ENCODE measurements at regions not wholly inside any gene's neighbourhood (a gene's known extent, or its start where the extent isn't known, plus 50 kb on each side); places are given as distances from the start of the nearest gene placed in this dataset.

DNA sequence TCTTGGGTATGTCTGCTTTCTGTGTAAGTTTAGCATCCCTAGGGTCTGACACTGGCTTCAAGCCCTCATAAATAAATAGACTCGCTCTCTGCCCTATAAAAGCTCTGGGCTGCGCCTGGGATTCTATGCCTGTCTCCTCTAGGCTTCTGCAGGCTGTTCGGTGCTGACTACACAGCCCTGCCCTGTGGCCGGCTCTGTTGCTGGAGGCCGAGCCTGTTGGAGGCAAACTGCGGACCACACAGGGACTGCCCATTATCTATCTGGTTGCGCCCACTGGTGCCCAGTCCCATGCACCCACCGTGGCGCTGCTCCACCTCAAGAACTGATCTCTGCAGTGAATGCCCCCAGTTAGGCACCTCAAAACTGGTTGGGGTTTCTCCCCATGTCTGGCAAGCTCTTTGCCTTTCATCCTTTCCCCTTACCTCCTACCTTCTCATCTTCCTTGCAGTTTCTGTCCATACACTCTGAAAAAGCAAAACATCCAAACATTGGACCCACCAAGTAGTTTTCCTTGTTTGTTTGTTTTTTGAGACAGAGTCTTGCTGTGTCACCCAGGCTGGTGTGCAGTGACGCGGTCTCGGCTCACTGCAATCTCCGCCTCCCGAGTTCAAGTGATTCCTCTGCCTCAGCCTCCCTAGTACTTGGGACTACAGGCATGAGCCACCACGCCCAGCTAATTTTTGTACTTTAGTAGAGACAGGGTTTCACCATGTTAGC is 207.2 kb downstream of the ERCC6L2 start:
- FAIRE-seq = no peak
- Histone ChIP-seq H3K4me3 (no peak overlapping the region), H3K4me2 (peak overlapping the region; percentile 13; the same call in 1 of the 3 replicates), H3K27ac (peak overlapping the region; percentile 71 to 83), H3K9me3 (no peaks in the 10 kb centered on the region), H3K4me1 (peaks cover 56% of the 10 kb centered on the region)
- TF ChIP-seq HOXA7 (CRISPR knock-in tag; IDR thresholded peaks at IDR 0.05) = no peak
- no peak for TF ChIP-seq GATA3 (IDR thresholded peaks at IDR 0.05; ENCODE audit: borderline replicate concordance)
- TF ChIP-seq KDM5A (IDR thresholded peaks at IDR 0.05) = no peak
- TF ChIP-seq, protein P1, sequence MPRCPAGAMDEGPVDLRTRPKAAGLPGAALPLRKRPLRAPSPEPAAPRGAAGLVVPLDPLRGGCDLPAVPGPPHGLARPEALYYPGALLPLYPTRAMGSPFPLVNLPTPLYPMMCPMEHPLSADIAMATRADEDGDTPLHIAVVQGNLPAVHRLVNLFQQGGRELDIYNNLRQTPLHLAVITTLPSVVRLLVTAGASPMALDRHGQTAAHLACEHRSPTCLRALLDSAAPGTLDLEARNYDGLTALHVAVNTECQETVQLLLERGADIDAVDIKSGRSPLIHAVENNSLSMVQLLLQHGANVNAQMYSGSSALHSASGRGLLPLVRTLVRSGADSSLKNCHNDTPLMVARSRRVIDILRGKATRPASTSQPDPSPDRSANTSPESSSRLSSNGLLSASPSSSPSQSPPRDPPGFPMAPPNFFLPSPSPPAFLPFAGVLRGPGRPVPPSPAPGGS (IDR thresholded peaks at IDR 0.05) = no peak
- TF ChIP-seq HOXB5 (CRISPR knock-in tag; IDR thresholded peaks at IDR 0.05) = no peak
- no peak for TF ChIP-seq ZSCAN20 (CRISPR knock-in tag; IDR thresholded peaks at IDR 0.05)
- TF ChIP-seq POLR2A (IDR thresholded peaks at IDR 0.05; ENCODE audit: low read length) = no peak
- TF ChIP-seq, protein P2, sequence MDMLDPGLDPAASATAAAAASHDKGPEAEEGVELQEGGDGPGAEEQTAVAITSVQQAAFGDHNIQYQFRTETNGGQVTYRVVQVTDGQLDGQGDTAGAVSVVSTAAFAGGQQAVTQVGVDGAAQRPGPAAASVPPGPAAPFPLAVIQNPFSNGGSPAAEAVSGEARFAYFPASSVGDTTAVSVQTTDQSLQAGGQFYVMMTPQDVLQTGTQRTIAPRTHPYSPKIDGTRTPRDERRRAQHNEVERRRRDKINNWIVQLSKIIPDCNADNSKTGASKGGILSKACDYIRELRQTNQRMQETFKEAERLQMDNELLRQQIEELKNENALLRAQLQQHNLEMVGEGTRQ (IDR thresholded peaks at IDR 0.05) = no peak
- TF ChIP-seq CHD4 (IDR thresholded peaks at IDR 0.05; ENCODE audit: borderline replicate concordance) = no peak
- no peak for TF ChIP-seq MAFK (IDR thresholded peaks at IDR 0.05; ENCODE audit: partially characterized antibody)
- no peak for TF ChIP-seq HDAC2 (IDR thresholded peaks at IDR 0.05)
- TF ChIP-seq EHF (CRISPR knock-in tag; IDR thresholded peaks at IDR 0.05) = no peak
- no peak for TF ChIP-seq HEYL (CRISPR knock-in tag; IDR thresholded peaks at IDR 0.05)
- TF ChIP-seq CHD2 (IDR thresholded peaks at IDR 0.05; ENCODE audit: low read length, partially characterized antibody) = no peak
- WGBS (ENCODE audit: missing lambda C conversion rate) = 84% methylated on average over 15 of the region's 15 CpGs
- no peak for DNase-seq (ENCODE audit: low read depth in 1 of 2, low spot score in 1 of 2)
- CTCF ChIA-PET = interaction anchor here (0.9 kb wide), 1 partner anchor 12 kb away, joined by 3 read pairs; no protein-coding TSS in a partner anchor
- ATAC-seq = no peak
- POLR2A ChIA-PET = no interaction called here

DNA sequence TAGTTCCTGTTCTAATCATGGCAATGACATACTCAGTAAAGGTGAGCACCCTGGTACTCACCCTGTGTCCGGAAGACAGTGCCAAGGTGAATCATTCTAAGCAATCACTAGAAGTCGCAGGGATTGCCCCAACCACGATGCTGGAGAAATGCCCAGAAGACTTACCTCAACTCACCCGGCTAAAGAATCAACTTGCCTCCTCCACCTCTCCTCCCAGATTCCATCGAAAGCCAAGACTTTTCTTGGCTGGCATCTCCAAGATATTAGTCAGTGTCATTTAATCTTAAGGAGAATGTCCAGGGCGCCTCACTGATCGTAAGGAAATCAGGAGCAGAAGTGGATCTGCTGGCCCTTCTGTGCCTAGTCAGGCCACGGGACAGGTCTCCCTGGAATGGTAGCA is 204.9 kb downstream of the ERCC6L2 start:
- Histone ChIP-seq H3K4me2 (peak overlapping the region; percentile 72), H3K4me1 (peaks cover 42% of the 10 kb centered on the region), H3K4me3 (no peak overlapping the region), H3K9me3 (no peaks in the 10 kb centered on the region), H3K27ac (peak overlapping the region; percentile 79 to 83)
- POLR2A ChIA-PET = interaction anchor here (1.2 kb wide), 1 partner anchor 205 kb away, joined by 3 read pairs; the partner anchor contains the start of gene ERCC6L2
- WGBS (ENCODE audit: missing lambda C conversion rate) = under 1% methylated on average over 8 of the region's 8 CpGs
- CTCF ChIA-PET = interaction anchor here (0.6 to 1.2 kb wide), 4 partner anchors 9 to 258 kb away, joined by 3 to 4 read pairs (median 3); no protein-coding TSS in a partner anchor
- FAIRE-seq (peak; percentile 85), DNase-seq (ENCODE audit: low read depth in 1 of 2, low spot score in 1 of 2) (peak; percentile 82 to 93), ATAC-seq (peak; percentile 92 to 94)
- TF ChIP-seq NR3C1 (IDR thresholded peaks at IDR 0.05) = no peak
- TF ChIP-seq ESRRA (IDR thresholded peaks at IDR 0.05; ENCODE audit: borderline replicate concordance, low read length) = peak; percentile 52; the same call in 1 of the 2 replicates
- TF ChIP-seq MAFK (IDR thresholded peaks at IDR 0.05; ENCODE audit: partially characterized antibody) = no peak
- no peak for TF ChIP-seq HOXB13 (CRISPR knock-in tag; IDR thresholded peaks at IDR 0.05; ENCODE audit: low read depth)
- TF ChIP-seq SMC3 (IDR thresholded peaks at IDR 0.05) = peak; percentile 56
- TF ChIP-seq RFX5 (IDR thresholded peaks at IDR 0.05) = no peak
- TF ChIP-seq MYC (IDR thresholded peaks at IDR 0.05; ENCODE audit: borderline replicate concordance, low read length) = no peak
- TF ChIP-seq, protein P3, sequence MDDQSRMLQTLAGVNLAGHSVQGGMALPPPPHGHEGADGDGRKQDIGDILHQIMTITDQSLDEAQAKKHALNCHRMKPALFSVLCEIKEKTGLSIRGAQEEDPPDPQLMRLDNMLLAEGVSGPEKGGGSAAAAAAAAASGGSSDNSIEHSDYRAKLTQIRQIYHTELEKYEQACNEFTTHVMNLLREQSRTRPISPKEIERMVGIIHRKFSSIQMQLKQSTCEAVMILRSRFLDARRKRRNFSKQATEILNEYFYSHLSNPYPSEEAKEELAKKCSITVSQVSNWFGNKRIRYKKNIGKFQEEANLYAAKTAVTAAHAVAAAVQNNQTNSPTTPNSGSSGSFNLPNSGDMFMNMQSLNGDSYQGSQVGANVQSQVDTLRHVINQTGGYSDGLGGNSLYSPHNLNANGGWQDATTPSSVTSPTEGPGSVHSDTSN (IDR thresholded peaks at IDR 0.05) = no peak; the same call in 1 of the 2 replicates
- TF ChIP-seq MAZ (IDR thresholded peaks at IDR 0.05; ENCODE audit: borderline replicate concordance, low read depth, low read length) = no peak
- TF ChIP-seq JUNB (IDR thresholded peaks at IDR 0.05) = peak; percentile 87
- TF ChIP-seq, protein P1 (IDR thresholded peaks at IDR 0.05) = peak; percentile 77; the same call in 1 of the 3 replicates
- TF ChIP-seq, protein P4, sequence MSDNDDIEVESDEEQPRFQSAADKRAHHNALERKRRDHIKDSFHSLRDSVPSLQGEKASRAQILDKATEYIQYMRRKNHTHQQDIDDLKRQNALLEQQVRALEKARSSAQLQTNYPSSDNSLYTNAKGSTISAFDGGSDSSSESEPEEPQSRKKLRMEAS (IDR thresholded peaks at IDR 0.05) = peak; percentile 79
- TF ChIP-seq TP53 (CRISPR knock-in tag; IDR thresholded peaks at IDR 0.05) = no peak
- TF ChIP-seq, protein P5, sequence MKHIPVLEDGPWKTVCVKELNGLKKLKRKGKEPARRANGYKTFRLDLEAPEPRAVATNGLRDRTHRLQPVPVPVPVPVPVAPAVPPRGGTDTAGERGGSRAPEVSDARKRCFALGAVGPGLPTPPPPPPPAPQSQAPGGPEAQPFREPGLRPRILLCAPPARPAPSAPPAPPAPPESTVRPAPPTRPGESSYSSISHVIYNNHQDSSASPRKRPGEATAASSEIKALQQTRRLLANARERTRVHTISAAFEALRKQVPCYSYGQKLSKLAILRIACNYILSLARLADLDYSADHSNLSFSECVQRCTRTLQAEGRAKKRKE (CRISPR knock-in tag; IDR thresholded peaks at IDR 0.05; ENCODE audit: low read depth) = no peak
- TF ChIP-seq, protein P6, sequence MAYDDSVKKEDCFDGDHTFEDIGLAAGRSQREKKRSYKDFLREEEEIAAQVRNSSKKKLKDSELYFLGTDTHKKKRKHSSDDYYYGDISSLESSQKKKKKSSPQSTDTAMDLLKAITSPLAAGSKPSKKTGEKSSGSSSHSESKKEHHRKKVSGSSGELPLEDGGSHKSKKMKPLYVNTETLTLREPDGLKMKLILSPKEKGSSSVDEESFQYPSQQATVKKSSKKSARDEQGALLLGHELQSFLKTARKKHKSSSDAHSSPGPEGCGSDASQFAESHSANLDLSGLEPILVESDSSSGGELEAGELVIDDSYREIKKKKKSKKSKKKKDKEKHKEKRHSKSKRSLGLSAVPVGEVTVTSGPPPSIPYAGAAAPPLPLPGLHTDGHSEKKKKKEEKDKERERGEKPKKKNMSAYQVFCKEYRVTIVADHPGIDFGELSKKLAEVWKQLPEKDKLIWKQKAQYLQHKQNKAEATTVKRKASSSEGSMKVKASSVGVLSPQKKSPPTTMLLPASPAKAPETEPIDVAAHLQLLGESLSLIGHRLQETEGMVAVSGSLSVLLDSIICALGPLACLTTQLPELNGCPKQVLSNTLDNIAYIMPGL (CRISPR knock-in tag; IDR thresholded peaks at IDR 0.05; ENCODE audit: borderline replicate concordance) = no peak
- peak; percentile 78 for TF ChIP-seq FOSL2 (IDR thresholded peaks at IDR 0.05)
- peak; percentile 85 for TF ChIP-seq FOSL2 (CRISPR knock-in tag; IDR thresholded peaks at IDR 0.05)
- TF ChIP-seq, protein P2 (IDR thresholded peaks at IDR 0.05) = no peak
- TF ChIP-seq BHLHE40 (IDR thresholded peaks at IDR 0.05; ENCODE audit: low read depth, low read length) = no peak
